ENCODE measurements at regions not wholly inside any gene's neighbourhood (a gene's known extent, or its start where the extent isn't known, plus 50 kb on each side); places are given as distances from the start of the nearest gene placed in this dataset.
"Not testable (repeated sequence)": the region's sequence is repeated elsewhere in the genome, so short reads cannot be mapped to it uniquely, and the experiment has no call there.

- DNase-seq, result not testable (repeated sequence)
Measured at GRCh38 chr2:111291566-111291965, 170.9 kb downstream of the BCL2L11 start.

DNA sequence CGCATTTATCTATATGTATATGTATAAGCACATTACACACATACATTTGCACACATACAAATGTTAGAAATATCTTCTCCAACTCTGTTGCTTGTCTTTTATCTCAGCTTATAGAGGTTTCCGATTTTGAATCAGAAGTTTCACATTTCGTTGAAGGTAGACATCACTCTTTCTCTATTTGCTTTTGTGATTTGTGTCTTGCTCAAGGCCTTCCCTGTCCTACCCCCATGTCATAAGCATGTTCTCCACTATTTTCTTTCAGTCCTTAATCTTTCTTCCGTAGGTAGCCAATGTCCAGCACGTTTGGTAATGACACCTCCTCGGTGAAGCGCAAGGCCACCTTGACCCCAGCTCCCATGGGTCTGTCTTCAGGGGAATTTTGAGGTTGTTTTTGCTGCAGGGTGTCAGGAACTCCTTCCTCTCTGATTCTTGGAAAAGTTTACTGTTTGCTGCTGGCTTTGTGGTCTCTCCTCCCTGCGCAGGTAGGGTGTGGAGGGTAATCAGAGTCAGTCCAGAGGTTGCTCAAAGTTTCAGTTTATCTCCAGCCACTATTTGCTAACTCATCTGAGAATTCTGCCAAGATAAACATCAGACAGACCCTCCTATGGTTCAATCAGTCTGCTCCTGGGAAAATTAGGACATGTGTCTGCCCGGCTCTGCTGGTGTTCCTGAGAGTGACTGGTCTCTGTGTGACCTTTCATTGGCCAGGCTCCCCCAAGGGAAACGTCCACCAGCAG lies 171.7 kb downstream of the BCL2L11 start:
- DNase-seq, result peak in 1 of 5 donors; percentile 57

- not testable (repeated sequence) for DNase-seq
Measured at GRCh38 chr2:111294699-111295098, 174.0 kb downstream of the BCL2L11 start.

DNA sequence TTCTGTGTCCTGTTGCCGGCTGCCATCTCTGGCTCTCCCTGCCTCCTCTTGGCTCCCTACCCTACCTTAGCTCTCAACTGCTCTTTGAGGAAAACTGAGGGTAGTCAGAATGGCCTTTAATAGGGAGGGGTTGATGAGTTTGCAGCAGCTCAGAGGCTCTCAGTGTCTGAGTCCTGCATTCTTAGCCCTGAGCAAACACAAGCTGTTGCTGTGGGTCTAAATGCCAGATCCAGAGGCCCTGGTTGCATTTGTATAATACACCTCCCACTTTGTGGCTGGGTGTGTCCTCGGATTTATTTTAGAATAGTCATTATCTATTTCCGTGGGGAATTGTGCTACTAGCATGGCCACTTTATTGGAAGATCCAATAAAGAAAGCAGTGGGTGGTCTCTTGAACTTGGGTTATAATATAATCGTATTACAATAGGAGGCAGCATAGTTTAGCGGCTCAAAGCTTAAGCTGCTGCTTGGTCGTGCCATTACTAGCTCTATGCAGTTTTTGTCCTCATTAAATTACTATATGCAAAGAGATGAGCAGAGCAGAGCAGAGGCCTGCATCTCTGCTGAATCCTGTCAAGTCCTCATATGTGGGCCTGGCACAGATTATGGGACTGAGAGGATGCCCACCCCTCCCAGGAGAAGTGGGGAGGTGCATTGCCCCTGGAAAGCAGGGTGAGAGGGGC lies 175.5 kb downstream of the BCL2L11 start:
- DNase-seq, result not testable (repeated sequence)

GRCh38 chr2:111297128-111297527 lies 176.4 kb downstream of the BCL2L11 start:
- DNase-seq, result not testable (repeated sequence)

DNA sequence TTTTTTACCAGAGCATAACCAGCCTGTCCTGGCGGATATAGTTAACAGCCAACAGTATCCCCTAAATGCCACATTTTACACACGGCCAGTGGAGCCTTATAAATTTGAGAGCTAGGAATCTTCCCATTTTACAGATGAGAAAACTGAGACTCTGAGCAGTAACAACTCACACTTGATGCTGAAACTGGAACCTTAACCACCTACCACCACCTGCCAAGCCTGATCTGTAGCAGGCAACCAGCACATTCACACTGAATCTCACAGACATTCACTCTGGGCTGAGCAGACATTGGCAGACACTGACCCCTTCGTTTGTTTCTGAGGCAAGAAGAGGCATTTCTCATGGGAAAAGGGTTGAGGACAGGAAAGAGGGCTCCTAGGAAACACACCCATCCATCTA lies 178.2 kb downstream of the BCL2L11 start:
- DNase-seq, result not testable (repeated sequence)

DNA sequence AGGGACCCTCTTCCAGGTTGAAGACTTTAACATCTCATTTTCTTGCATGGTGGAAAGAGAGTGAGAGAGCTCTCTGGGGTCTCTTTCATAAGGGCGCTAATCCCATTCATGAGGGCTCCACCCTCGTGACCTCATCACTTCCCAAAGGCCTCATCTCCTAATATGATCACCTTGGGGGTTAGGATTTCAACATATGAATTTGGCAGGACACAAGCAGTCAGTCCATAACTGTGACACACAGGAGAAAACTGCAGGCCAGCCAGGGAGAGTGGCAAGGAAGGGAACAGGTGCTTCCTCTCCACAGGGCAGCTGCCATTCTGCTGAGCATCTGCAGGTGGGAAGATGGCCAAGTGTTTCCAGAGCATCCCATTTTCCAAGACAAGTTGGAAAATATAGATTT lies 178.9 kb downstream of the BCL2L11 start:
- not testable (repeated sequence) for DNase-seq

- not testable (repeated sequence) for DNase-seq
Measured at GRCh38 chr2:111301677-111302076, 181.0 kb downstream of the BCL2L11 start.

DNA sequence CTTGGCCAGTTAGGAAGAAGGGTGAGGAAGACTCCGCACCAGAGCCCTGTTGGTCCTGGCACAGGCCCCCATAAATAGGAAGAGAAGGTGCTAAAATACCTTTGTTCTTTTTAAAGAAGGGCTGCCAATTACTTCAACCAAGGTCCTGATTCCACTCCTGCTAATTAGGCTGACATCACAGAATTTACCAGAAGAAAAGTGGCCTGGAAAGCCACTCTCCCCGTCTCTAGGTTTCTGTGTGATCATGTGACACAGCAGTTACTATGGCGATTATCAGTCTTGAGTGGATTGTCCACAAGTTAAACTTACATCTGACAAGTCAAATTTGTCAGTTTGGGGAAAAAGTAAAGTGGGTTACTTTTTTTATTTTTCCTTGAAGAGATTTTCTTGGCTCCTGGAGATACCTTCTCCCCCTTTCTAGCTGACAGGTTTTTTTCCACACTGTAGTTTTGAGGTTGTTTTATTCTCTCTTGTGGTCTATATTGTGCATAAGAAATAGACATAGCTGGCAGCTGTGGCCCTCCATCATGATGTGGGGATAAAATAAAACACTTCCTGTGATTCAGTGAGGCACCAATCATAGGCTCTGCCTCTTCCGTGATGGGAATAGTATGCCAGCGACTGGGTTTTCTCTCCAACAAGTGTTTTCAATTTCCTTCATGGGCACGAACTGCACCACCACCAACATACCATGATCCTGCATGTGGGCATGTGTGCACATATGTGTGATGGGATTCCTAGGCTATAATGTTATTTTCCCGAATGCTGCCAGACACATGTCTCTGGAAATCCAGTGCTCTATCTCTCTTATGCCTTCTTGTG lies 181.9 kb downstream of the BCL2L11 start:
- DNase-seq, result not testable (repeated sequence)

DNA sequence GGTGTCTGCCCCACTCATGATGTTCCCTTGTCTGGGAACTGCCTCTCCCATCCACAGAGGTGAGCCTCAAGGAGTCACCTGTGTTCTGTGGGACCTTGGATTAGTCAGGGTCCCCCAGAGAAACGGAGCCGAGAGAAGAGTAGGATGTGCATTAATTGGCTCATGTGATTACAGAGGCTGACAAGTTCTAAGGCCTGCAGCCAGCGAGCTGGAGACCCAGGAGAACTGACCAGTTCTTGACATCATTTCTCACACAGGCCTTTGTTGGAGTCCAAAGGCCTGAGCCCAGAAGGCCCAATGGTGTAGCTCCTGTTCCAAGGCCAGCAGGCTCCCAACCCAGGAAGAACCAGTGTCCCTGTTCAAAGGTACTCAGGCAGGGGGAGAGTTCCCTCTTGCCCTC lies 186.6 kb downstream of the BCL2L11 start:
- DNase-seq, result not testable (repeated sequence)

GRCh38 chr2:111309231-111310075 lies 188.7 kb downstream of the BCL2L11 start:
- DNase-seq, result not testable (repeated sequence)

DNA sequence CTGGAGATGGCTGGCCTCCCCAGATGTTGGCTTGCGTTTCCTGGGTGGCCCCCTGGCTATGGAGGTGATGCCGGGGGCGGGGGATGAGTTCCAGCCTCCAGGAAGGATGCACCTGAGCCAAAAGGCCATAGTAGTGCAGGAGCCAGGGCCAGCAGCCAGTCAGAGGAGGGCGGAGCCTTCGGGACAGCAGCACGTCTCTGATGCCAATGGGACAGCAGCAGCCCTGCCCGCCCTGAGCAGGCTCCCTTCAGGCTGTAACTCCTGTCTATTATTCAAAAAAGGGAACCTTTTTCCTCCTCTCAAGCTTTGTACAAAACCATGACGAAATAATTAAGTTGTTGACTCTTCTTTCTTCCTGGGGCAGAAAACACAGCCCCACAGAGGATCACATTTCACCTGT lies 189.7 kb downstream of the BCL2L11 start:
- DNase-seq, result not testable (repeated sequence)

GRCh38 chr2:111311568-111311967 lies 190.9 kb downstream of the BCL2L11 start:
- DNase-seq, result not testable (repeated sequence)

DNA sequence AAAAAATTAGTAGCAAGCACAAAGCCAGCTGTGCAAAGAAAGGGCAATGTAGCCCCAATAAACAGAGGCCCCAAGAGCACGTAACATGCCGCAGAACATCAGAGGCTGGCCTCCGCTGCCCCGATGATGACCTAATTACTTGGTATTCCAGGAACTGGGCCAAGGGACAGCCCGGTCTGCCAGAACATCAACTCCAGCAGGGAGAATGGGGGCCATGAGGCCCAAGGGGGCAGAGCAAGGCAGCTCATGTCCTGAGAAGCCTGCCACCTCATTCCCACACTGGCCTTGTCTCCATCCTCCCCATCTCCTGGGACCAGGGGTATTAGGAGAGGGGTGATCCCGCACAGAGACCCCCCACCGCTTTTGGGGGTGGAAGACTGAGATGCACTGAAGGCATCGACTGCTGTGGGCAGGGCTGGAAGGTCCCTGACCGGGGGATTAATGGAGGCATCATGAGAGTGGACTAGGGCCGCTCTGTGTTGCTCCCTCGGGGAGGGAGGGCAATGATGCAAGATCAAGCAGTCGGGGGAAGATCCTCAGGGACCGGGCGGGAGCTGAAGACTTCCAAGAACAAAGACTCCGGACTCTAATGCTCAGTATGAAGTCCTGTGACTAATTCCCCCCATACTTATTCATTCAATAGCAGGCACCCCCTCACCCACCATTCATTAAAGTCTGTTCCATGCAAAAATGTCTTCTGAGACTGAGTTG lies 192.3 kb downstream of the BCL2L11 start:
- not testable (repeated sequence) for DNase-seq

GRCh38 chr2:111313711-111314110 lies 193.0 kb downstream of the BCL2L11 start:
- DNase-seq, result not testable (repeated sequence)

DNA sequence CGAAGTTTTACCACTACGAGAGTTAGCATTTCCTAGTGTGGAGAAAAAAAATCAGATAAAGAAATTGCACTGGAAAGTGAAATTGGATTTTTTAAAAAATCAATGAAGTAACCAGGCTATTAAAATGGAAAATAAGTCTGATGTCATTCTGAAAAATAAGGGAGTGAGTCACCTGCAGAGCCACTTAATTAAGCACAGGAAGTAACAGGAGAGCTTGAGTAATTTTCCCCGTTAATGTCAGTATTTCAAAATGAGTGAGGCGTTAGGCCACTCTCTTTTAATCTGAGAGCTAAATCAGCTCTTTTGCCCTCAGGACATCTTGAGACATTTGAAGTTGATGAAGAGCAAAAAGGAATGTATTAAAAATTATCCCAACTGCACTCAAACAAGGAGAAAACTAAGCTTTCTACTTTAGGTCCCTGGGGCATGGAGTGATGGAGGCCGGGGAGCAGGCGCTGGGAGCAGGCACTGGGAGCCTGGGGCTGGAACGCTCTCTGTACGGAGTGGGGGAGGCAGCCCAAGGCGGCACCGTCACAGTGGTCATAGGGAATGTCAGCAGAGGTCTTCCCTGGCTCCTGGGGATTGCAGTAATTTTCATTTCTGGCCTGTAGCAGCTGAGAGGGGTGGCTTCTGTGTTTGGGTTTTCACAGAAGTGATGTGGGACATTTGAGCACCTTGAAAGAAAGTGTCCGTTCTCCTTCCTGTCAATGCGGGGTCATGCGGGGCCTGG lies 194.6 kb downstream of the BCL2L11 start:
- not testable (repeated sequence) for DNase-seq

DNA sequence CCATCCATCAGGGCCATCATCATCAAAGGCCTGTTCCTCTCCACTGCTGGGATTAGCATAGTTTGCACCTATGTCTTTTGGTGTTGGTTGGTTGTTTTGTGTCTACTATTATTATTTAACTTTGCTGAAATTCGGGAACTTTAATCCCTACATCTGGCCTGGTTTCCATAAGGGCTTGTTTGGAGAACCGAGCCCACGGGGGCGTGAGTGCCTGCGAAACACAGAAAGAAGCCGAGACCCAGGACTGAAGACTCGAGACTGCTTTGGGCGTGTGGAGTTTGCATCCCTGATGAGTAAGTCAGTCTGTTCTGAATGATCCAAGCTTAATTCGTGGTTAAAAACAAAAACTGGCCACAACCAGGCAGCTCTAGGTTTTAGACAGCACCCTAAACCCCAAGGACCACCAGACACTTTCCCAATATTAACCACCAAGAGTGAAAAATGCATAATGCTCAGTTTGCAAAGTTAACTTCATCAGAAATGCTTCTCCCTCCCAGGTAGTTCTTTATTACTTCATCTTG lies 195.6 kb downstream of the BCL2L11 start:
- not testable (repeated sequence) for DNase-seq

GRCh38 chr2:111316881-111317549 lies 196.3 kb downstream of the BCL2L11 start:
- not testable (repeated sequence) for DNase-seq

- DNase-seq, result not testable (repeated sequence)
Measured at GRCh38 chr2:111319552-111319951, 198.8 kb downstream of the BCL2L11 start.

GRCh38 chr2:111320264-111320663 lies 199.6 kb downstream of the BCL2L11 start:
- not testable (repeated sequence) for DNase-seq

Measured in T-helper 1 cell (primary cell).